HG02870 (cell line): ENCODE measurements at regions not wholly inside any gene's neighbourhood (a gene's known extent, or its start where the extent isn't known, plus 50 kb on each side); places are given as distances from the start of the nearest gene placed in this dataset.

Source experiments
- ATAC-seq: cut with Tn5 transposase; IDR thresholded peaks from one replicate; pipeline ENCODE4 v1.9.1; 2021; ENCODE audit warnings: mild to moderate bottlenecking, moderate library complexity; ENCODE audit not compliant: unreplicated experiment

DNA sequence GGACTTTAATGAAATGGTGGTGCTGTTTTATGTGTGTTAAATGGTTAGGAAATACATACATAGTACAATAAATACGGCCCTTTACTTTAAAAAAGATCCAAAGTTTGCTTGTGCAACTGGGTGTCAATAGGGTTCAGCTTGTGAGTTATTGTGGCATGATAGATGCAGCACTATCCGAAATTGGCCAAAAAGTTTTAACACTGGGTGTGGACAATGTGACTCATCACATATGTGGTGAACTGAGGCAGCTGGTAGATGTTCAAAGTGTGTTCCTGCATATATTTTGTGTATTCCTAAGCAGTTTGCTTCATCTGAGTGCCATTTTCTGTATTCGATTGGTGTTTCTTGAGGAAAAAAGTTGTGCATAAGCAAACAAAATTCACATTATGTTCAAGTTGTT lies 473.1 kb downstream of the KIF20B start:
- no peak for ATAC-seq

DNA sequence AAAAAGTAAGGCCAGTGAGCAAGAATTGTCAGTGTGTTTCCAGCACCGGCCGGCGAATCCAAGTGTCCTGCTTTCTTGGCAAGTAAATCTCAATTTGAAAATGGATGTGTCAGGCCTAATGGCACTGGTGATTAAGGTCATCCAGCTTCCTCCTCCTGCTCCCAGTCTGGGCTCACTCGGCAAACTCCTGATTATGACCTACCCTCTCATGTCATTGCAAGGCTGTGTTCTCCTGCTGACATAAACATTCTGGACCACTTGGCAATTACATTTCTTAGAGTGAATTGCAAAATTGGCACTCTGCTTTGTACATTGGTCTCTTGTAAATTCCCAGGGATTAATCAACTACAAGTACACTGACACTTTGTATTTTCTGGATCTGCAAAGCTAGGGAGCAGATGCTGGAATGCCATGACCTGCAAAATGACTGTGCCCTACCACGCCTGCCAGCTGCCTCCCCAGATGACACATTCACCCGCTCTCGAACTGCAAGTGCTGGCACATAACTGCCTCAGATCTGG lies 473.8 kb downstream of the KIF20B start:
- no peak for ATAC-seq

DNA sequence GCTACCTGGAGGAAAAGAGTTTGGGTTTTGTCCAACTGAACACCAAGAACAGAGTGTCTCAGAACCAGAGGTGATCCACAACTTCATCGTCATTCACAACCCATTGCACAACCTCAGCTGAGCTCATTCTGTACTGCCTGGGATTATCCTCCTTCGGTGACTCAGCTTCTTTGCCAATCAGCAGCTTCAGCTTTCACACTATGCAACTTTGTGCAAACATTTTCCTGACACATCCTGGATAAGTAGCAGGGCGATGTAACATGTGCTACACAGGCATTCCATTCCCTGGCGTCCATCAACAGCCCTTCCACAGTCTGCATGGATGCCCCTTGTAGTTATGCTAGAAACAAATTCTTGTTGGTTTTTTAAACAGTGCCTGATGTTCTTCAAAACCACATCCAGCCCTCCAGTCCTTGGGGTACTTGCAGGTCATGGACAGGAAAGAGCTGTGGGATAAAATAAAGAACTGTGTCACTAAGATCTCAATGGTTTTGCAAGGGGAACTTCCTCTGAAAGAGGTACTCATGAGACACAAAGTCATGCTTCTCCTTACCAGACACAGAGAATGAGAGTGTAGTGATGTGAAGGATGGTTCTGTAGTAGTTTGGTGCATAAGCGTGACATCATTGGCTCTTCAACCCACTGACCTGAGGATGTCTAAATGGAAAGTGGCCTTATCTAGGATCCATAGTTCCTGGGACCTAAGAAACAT lies 478.5 kb downstream of the KIF20B start:
- ATAC-seq, result no peak

DNA sequence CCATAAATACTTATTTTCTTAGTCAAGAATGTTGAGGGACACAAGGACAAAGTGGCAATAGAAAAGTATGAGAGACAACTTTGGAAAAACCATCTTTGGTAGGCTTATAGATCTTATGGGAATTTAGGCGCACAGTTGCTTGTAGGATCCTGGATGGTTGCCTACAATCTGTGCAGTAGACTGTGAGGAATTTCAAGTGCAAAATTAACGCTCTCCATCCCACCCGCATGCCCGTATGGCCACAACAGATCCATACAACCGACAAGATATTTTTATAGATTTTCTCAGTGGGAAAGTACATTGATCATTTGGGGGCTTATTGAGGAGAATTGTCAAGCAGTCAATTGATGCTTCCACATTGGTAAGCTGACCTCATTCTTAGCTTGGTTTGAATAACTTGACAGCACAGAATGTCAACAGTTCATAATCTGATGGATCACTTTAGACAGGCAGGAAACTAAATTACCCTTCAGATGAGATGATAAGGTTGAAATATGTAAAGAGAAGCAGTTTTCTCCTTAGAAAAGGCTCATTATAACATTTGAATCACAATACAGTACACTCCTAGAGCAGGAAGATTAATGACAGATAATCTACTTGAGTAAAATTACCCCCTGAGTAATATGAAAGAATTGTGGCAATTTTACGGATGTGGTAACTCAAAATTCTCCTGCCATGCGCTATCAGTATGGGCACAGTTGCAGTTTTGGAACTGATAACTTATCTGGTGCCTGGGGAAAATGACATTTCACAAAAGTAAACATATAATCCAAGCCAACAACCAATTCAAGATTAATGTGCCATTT lies 479.7 kb downstream of the KIF20B start:
- ATAC-seq, result no peak

DNA sequence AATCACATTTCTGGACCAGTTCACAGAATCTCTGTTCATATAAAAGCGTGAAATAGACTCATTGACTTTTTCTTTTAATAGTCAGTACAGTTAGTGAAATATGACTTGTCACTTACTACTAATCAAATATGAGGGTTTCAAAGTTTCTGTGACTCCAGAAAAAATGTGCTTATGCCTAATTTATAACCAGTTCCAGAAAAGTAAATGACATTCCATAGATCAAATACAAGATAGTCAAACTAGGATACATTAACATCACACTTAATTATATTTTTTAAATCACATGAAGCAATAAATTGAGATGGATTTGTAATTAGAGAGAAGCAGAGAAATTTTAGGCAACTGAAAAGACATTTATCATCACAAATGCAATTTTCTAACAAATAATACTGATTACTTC lies 491.4 kb downstream of the KIF20B start:
- no peak for ATAC-seq

DNA sequence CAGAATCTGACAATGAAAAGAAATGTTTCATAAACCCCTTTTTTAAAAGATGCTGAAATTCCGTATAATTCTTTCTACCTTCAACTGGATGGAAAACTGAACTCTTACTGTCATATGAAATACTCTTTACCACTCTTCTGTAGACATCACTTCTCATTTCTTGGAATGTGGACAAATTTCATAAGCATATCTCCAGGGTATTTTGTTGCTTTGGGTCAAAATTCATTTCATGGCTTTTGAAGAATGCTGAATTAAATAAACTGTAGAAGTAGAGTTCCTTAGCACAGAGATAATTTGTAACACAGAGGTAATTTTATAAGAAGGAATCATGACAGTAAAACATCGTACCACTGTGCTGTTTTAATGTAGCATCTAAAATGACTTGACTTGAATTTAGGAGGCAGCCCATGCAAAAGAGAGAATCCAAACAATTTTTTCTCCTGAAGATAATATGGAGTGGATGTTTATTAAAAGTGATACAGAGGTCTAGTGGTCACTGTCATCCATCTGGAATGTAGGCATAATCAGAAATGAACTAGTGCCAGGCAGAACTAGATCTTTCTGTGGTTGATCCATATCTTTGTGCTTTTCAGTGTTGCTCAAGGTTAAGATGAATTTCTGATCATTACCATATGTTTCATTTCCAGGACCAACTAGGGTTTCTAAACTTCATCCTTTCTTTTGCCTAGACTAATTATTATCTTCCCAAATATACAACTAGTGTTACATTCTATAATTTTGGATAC lies 492.0 kb downstream of the KIF20B start:
- no peak for ATAC-seq

DNA sequence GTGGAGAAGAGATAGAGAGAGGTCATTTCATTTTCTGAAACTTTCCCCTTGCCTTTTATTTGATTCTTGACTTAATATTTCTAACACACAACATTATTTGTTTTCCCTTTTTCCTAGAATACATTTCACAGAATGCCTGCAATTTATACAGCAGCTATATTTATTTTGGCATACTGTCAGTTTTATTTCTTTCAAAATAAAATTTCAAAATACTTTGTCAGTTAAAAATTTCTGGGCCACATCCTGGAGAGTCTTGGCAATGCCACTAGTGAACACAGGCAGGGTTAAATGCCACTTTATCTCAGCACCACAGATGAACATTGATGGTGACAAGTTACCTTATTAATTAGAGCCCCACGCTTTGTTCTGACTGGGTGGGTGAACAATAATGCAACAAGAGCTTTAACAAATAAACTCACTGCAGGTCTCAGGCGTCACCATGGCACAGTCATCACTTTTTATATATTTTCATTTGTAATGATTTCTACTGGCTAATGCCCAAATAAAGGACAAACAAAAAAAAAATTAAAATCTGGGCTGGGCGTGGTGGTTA lies 494.0 kb downstream of the KIF20B start:
- ATAC-seq, result no peak

DNA sequence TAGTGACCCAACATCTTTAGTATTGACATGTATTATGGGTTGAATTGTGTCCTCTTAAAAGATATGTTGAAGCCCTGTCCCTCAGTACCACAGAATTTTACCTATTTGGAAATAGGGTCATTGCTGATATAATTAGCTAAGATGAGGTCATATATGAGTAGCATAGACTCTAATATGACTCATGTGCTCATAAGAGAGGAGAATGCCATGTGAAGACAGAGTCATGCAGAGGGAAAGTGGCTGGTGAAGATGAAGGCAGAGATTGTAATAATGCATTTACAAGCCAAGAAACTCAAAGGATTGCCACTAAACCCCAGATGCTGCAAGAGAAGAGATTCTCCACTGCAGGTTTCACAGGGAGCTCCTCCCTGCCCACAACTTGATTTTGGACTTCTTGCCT lies 496.4 kb downstream of the KIF20B start:
- ATAC-seq, result no peak

DNA sequence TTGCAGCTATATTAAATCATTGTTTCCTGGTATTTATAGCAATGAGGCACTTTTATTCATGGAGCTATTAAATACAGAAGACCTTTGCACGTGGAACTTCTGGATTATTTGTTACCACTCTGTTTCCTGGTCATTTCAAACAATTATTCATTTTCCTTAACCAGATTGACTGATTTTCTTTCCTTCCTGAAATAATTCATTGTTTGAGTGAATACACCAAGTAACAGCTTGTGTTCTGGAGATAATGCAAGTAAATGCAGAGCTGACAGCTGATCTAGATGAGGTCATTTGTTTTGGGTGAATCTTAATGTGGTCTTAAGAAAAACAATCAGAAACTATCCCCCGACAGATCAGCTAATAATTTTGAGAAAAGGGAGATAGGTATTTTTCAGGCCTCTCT lies 497.7 kb downstream of the KIF20B start:
- ATAC-seq, result no peak

DNA sequence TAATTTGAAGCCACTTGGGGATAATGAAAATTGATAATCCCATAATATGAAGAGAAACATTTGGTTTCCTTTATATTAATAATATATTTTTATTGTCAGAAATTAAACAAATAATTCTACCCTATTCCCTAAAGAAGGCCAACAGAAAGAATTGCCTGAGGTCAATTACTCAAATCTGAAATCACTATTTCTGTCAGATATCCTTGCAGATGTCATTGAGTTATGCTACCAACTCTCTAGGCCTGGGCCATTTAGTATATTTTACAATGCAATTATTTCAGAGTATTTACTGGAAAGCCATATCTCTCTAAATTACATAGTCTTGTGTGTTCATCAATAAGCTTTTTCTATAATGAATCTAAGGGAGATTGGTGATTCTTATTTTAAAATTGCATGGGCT lies 498.1 kb downstream of the KIF20B start:
- ATAC-seq, result no peak

DNA sequence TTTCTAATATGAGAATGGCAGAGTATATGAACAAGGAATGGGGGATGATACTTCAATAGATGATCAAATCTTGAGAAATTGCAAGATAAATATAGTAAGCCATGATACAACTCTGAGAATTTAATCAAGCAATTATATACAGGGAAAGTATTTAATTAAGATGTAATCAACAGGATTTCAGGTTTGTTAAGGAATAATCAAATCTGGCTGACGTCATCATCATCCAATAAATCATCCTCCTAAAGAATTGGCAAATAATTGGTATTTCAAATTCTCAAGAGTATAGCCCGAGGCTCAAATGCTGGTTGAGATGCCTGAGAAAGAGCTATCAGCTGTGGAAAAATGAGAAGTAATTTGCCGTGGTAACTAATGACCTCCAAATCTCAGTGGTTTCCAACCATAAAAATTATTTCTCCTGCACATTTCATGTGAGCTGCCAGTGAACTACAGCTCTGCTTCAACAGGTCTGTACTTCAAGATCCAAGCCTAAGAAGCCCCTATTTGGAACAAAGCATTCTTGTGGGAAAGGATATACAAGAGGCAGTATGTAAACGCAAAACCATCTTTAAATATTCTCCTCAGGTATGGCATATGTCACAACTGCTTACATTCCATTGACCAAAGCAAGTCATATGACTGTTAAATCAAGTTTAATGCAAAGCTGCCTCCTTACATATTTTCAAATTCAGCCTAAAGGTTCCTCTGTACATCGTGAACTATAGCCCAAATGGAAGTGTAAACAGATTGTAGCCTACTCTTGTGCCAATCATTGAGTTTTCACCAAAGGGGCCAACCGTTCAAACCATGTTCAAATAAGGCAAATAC lies 503.0 kb downstream of the KIF20B start:
- no peak for ATAC-seq

DNA sequence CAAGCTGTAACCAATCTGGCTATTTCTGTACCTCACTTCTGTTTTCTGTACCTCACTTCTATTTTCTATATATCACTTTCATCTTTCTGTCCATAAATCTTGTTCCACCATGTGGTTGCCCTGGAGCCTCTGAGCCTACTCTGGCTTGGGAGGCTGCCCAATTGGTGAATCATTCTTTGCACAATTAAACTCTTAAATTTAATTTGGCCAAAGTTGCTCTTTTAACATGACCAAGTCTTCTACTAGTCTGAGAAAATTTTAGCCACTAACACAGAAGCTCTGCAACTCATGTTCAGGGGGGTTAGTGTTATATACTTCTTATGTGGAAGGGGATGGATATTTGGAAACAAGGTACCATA lies 503.5 kb downstream of the KIF20B start:
- ATAC-seq, result no peak

DNA sequence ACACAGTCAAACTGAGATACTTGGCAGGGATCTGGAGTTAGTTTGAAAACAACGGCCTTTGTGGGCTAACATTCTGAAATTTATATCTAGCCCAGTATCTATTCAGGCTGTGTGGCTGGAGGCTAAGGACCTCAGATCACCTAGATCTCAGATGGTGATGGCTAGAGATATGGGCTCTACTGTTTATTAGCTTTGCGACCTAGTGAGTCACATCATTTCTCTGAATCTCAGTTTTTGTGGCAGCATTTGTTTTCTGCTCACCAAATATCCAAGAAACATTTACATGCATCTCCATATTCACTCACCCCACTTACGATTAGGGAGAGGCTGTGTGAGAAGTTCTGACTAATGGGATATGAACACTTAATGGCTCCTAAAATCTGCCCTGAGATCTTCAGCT lies 503.9 kb downstream of the KIF20B start:
- no peak for ATAC-seq

DNA sequence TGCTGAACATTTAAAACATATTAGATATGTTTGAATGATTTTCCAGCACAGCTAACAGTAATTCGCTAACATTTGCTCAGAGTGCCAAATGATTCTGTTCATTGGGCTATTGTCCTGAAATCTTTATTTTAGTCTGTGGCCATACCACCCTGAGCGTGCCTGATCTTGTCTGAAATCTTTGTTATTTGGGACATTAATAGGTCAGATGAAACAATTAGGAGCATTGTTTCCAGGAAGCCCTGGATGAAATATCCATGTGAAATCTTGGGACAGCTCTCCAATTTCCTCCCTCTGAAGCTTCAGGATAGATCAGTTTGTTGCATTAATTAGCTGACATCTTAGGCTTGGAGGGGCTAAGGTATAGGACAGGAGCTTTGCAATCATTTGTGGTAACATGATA lies 512.0 kb downstream of the KIF20B start:
- no peak for ATAC-seq

DNA sequence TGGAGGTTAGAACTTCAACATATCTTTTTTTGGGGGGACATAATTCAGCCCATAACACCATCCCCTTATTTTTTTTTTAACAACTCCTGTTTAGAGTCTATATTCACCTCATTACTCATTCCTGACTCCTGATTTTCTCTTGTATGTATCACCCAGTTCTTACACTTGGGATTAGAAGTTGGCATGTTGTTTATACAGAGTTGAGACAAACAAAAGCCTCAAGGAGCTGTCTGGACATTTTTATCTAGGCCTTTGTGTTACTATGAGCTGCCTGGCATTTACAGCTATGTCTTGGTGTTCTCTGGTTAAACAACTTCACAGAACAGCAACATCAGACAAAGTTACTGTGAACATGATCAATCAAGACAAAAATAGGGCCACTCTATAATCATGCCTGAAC lies 517.5 kb downstream of the KIF20B start:
- ATAC-seq, result no peak

DNA sequence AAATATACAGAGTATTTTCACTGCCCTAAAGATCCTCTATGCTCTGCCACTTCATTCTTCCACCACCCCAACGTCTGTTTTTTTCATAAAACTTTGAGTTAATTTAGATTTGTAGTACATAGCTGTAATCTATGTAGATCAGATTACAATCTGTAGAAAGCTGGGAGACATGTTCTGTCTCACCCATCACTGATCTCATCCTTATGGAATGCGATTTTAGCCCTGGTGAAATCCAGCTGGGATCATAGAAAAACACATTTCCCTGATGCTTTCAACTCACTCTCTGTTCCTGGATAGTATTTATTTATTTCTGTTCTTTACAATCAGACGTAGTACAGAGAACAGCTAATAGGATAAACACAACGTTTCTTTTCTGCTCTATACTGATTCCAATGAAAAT lies 521.0 kb downstream of the KIF20B start:
- no peak for ATAC-seq

DNA sequence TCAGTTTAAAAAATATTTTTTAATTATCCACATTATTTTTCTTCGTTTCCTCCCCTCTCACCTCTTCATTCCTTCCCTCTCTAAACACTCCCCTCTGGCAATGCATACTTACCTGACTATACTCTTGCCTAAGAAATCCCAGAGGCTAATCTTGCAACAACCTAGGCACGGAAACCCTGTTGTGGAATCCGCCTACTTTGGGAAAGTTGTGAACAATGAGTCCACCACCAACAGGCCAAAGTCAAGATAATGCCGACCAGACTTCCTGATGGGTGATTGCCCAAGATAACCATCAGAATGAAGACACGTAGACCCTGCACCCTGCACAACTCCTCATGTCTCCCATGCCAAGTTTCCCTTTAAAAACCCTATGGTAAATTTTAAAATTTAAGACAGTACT lies 521.5 kb downstream of the KIF20B start:
- no peak for ATAC-seq

DNA sequence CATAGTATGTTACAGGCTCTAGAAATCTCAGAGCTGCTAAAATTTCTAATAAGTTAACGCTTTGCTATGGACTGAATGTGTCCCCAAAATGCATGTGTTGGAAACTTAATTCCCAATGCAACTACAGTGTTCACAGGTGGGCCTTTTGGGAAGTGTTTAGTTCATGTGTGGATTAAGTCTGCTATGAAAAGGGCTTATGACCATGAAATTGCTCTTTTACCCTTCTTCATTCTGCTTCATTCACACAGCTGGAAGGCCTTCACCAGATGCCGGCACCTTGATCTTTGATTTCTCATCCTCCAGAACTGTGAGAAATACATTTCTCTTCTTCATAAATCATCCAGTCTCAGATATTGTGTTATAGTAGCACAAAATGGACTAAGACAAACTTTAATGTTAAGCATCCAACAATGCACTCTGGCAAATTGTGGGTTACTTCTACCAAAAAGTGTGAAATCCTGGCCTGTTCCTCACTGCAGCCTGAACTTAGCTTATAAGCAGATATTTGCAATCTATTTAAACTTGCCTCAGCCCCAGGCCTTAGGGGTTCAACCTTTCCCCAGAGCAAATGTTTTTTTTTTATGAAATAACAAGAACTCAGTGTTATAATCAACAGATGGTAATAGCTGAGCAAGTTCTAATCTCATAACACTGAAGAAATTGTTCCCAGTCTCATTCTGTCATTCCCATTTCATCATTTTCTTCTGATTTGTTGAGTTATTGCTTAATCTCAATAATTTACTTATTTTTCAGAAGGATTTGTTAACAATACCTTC lies 523.6 kb downstream of the KIF20B start:
- no peak for ATAC-seq

DNA sequence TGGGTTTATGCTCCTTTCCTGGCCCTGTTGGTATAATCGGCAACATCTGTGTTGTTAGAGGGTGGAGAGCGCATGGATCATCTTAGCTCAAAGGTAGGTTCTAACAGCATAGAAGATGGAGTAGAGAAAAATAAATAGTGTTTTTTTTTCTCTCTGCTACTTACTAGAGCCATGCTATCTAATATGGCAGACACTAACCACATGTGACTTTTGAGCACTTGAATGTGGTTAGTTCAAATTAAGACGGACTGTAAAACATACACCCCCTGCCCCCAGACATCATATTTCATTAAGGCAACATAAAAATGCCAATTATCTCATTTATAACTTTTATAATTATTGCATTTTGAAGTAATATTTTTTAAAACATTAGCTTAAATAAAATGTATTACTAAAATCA lies 525.1 kb downstream of the KIF20B start:
- no peak for ATAC-seq

DNA sequence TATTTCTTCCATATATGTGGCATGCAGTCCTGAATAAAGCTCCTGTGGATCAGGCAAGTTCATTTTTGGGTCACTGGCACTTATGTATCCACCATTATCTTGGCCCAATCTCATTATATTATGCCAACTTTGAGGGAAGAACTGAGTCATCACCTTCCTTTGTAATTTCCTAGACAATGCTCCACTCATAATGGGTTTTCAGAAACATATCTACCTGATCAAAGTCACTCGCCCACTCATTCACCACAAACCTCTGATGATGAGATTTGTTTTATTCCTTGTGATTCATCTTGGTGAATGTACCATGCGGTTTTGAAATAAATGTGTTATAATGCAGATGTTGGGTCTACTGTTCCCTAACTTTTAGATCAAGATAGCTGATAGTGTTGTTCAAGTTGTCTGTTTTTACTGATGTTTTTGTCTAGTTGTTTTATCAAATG lies 525.8 kb downstream of the KIF20B start:
- no peak for ATAC-seq
